ENCODE measurements at regions not wholly inside any gene's neighbourhood (a gene's known extent, or its start where the extent isn't known, plus 50 kb on each side); places are given as distances from the start of the nearest gene placed in this dataset.
"Not testable (repeated sequence)": the region's sequence is repeated elsewhere in the genome, so short reads cannot be mapped to it uniquely, and the experiment has no call there.

DNA sequence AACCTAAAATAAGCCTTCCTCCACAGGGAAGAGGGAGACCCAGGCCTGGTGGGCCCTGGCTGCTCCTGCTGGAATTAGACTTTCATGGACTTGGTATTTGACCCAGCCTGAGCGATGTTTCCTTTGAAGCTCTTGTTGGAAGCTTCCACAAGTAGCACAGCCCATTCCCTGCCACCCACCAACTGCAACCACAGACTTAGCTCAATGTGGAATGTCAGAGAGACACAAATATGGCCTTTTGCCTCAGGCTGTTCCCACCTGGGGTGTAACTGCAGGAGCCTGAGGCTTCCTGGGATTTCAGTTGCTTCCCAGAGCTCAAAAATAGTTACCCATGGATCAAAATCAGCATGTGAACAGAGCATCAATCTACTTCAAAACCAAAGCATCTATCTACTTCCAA lies 70.3 kb upstream of the LHFPL2 start:
- DNase-seq (ENCODE audit: low read depth, low spot score) = no peak
- TF ChIP-seq, protein P1, sequence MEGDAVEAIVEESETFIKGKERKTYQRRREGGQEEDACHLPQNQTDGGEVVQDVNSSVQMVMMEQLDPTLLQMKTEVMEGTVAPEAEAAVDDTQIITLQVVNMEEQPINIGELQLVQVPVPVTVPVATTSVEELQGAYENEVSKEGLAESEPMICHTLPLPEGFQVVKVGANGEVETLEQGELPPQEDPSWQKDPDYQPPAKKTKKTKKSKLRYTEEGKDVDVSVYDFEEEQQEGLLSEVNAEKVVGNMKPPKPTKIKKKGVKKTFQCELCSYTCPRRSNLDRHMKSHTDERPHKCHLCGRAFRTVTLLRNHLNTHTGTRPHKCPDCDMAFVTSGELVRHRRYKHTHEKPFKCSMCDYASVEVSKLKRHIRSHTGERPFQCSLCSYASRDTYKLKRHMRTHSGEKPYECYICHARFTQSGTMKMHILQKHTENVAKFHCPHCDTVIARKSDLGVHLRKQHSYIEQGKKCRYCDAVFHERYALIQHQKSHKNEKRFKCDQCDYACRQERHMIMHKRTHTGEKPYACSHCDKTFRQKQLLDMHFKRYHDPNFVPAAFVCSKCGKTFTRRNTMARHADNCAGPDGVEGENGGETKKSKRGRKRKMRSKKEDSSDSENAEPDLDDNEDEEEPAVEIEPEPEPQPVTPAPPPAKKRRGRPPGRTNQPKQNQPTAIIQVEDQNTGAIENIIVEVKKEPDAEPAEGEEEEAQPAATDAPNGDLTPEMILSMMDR (IDR thresholded peaks at IDR 0.05; ENCODE audit: insufficient read depth, low read length, missing control alignments) = no peak
- POLR2A ChIA-PET = no interaction called here
- CTCF ChIA-PET = interaction anchor here (1.2 kb wide), 1 partner anchor 180 kb away, joined by 3 read pairs; no protein-coding TSS in a partner anchor
- no peak overlapping the region for H3K4me3 ChIP-seq (ENCODE audit: low read depth, low read length)

DNA sequence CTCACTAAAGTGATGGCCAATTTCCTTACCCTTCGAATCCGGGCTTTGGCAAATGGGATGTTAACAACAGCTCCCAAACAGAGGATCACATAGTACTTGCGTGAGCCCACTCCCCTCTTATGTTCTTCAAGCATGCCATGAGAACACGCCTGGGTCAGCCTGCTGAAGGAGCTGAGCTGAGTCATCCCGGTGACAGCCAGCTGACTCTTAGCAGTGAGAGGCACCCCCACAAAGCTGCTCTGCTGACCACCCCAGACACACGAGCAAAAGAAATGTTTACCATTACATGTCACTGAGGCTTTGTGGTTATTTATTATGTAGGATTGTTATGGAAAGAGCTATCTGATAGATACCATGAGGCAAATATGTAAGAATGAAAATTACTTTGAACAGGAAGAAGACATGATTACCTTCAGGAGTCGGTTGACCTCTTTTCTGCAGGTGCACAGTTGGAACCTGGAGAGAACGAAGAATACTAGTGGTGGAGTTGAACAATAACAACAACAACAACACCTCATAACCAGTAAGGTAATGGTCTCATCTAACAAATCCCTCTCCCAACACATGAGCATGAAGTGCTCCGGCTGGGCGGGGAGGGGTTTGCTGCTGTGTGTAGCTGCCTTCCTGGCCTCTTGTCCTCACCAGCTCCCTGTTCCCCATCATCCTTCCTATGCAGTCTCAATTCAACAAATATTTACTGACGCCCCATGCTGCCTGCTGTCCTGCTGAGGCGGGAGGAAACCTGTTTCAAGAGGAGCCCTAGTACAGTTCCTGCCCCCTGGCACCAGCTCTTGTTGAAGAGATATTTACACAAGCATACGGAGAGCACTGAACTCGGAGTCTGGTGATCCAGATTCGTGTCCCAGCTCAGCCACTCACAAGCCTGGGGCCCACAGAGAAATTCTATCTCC lies 69.4 kb upstream of the LHFPL2 start:
- ChIA-PET POLR2A (no interaction called here), CTCF (interaction anchor here (1.2 kb wide), 1 partner anchor 181 kb away, joined by 3 read pairs; no protein-coding TSS in a partner anchor)
- no peak overlapping the region for H3K4me3 ChIP-seq (ENCODE audit: low read depth, low read length)
- no peak for DNase-seq (ENCODE audit: low read depth, low spot score)
- TF ChIP-seq, protein P1 (IDR thresholded peaks at IDR 0.05; ENCODE audit: insufficient read depth, low read length, missing control alignments) = no peak

DNA sequence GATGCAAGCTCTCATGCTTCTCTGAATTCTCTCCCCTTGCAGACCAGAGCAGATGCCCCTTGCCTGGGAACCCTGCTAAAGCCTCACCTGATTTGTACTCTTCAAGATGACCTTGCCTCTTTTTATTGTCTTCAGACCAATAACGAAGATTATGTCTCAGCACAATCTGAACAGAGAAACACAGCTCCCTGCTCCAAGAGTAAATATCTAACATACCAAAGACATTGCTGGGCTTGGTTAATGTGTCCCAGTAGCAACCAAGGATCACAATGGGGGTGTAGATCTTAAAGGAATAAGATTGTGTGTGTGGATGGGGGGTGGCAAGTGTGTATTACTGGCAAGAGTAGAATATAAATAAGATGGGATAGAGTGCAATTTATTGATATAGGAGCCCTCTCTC lies 67.6 kb upstream of the LHFPL2 start:
- TF ChIP-seq, protein P1 (IDR thresholded peaks at IDR 0.05; ENCODE audit: insufficient read depth, low read length, missing control alignments) = no peak
- ChIA-PET CTCF (no interaction called here), POLR2A (interaction anchor here (1.3 kb wide), 1 partner anchor 16 kb away, joined by 3 read pairs; no protein-coding TSS in a partner anchor)
- DNase-seq (ENCODE audit: low read depth, low spot score) = no peak
- no peak overlapping the region for H3K4me3 ChIP-seq (ENCODE audit: low read depth, low read length)

DNA sequence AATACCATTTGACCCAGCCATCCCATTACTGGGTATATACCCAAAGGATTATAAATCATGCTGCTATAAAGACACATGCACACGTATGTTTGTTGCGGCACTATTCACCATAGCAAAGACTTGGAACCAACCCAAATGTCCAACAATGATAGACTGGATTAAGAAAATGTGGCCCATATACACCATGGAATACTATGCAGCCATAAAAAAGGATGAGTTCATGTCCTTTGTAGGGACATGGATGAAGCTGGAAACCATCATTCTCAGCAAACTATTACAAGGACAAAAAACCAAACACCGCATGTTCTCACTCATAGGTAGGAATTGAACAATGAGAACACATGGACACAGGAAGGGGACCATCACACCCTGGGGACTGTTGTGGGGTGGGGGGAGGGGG lies 66.8 kb upstream of the LHFPL2 start:
- DNase-seq (ENCODE audit: low read depth, low spot score); CTCF ChIA-PET; POLR2A ChIA-PET: not testable (repeated sequence)

DNA sequence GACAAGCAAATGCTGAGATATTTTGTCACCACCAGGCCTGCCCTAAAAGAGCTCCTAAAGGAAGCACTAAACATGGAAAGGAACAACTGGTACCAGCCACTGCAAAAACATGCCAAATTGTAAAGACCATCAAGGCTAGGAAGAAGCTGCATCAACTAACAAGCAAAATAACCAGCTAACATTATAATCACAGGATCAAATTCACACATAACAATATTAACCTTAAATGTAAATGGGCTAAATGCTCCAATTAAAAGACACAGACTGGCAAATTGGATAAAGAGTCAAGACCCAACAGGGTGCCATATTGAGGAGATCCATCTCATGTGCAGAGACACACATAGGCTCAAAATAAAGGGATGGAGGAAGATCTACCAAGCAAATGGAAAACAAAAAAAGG lies 63.1 kb upstream of the LHFPL2 start:
- CTCF ChIA-PET; H3K4me3 ChIP-seq (ENCODE audit: low read depth, low read length); DNase-seq (ENCODE audit: low read depth, low spot score); POLR2A ChIA-PET: not testable (repeated sequence)

More for the DNA sequence above, 66.8 kb upstream of the LHFPL2 start:
- H3K4me3 ChIP-seq (ENCODE audit: low read depth, low read length) = not testable (repeated sequence)

DNA sequence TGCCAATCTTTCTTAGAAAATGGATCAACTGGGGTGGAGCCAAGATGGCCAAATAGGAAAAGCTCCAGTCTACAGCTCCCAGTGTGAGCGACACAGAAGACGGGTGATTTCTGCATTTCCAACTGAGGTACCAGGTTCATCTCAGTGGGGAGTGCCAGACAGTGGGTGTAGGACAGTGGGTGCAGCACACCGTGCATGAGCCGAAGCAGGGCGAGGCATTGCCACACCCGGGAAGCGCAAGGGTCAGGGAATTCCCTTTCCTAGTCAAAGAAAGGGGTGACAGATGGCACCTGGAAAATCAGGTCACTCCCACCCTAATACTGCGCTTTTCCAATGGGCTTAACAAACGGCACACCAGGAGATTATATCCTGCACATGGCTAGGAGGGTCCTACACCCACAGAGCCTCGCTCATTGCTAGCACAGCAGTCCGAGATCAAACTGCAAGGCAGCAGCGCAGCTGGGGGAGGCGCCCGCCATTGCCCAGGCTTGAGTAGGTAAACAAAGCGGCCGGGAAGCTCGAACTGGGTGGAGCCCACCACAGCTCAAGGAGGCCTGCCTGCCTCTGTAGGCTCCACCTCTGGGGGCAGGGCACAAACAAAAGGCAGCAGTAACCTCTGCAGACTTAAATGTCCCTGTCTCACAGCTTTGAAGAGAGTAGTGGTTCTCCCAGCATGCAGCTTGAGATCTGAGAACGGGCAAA lies 61.3 kb upstream of the LHFPL2 start:
- H3K4me3 ChIP-seq (ENCODE audit: low read depth, low read length); POLR2A ChIA-PET; DNase-seq (ENCODE audit: low read depth, low spot score); CTCF ChIA-PET: not testable (repeated sequence)

DNA sequence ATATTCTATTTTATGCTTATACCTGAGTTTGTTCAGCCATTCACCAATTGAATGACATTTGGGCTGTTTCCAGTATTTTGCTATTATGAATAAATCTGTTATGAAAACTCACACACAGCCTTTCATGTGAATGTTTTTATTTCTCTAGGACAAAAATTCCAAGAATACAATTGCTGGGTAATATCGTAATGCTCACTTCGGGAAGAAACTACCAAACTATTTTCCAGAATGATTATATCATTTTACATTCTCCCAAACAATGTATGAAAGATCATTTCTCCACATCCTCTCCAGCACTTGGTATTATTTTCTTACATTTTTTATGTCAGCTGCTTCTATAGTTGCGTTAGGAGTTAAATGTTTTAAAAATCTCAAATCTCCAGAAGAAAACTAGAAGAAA lies 58.3 kb upstream of the LHFPL2 start:
- no peak for DNase-seq (ENCODE audit: low read depth, low spot score)
- CTCF ChIA-PET = interaction anchor here (0.8 kb wide), 1 partner anchor 23 kb away, joined by 3 read pairs; no protein-coding TSS in a partner anchor
- H3K4me3 ChIP-seq (ENCODE audit: low read depth, low read length) = no peak overlapping the region
- POLR2A ChIA-PET = interaction anchor here (0.7 kb wide), 1 partner anchor 120 kb away, joined by 4 read pairs; no protein-coding TSS in a partner anchor
- TF ChIP-seq, protein P1 (IDR thresholded peaks at IDR 0.05; ENCODE audit: insufficient read depth, low read length, missing control alignments) = no peak

Measured in AG04449 (cell line).